Caco-2 (cell line): ENCODE measurements at regions not wholly inside any gene's neighbourhood (a gene's known extent, or its start where the extent isn't known, plus 50 kb on each side); places are given as distances from the start of the nearest gene placed in this dataset.

ENCODE experiments used
- BruUV-seq: library from RNA; stranded (reverse); fragments of 400-500 nt; replicated peaks from 2 replicates; lab custom pipeline; 2021; lab: Mats Ljungman, UMichigan
- CTCF ChIA-PET: fragments of 300-600 bp; sonication (Branson Sonifier 250); formaldehyde crosslinking; loops from one replicate; lab custom pipeline; 2022; ENCODE audit warnings: antibody characterized with exemption; lab: Charles Lee
- POLR2A ChIA-PET: fragments of 300-600 bp; sonication (Branson Sonifier 250); formaldehyde crosslinking; loops from one replicate; lab custom pipeline; 2022; ENCODE audit warnings: antibody characterized with exemption; lab: Charles Lee
- DNase-seq, 2 experiments: peaks; one replicate each; pipeline versions ENCODE4 v3.0.0 to v3.0.0-alpha.2; 2020 to 2022
- H3K27me3 ChIP-seq: replicated peaks from 2 replicates; pipeline ENCODE4 v1.6.0; 2011; ENCODE audit warnings: low read length; ENCODE audit not compliant: control insufficient read depth, insufficient read depth
- H3K36me3 ChIP-seq: 2 replicates; pipeline ENCODE4 v1.5.1; 2011; ENCODE audit warnings: low read length; ENCODE audit not compliant: control insufficient read depth, insufficient read depth
- H3K4me1 ChIP-seq: fragments of 250-450 bp; sonication (Bioruptor Pico); 2 replicates; pipeline ENCODE4 v1.5.1; 2020; ENCODE audit warnings: mild to moderate bottlenecking
- H3K4me3 ChIP-seq: 2 replicates; pipeline ENCODE4 v1.5.1; 2011; ENCODE audit warnings: low read depth, mild to moderate bottlenecking, control low read depth, low read length
- H3K9me3 ChIP-seq: fragments of 250-450 bp; sonication (Bioruptor Pico); 2 replicates; pipeline ENCODE4 v1.5.1; 2020; ENCODE audit warnings: mild to moderate bottlenecking, moderate library complexity
- H3K27ac Mint-ChIP-seq: one replicate; pipeline ENCODE4 v1.8.0; 2022; ENCODE audit warnings: mixed read lengths; ENCODE audit not compliant: unreplicated experiment
- H3K27me3 Mint-ChIP-seq: one replicate; pipeline ENCODE4 v1.8.0; 2022; ENCODE audit warnings: mixed read lengths; ENCODE audit not compliant: insufficient read depth, unreplicated experiment
- H3K36me3 Mint-ChIP-seq: one replicate; pipeline ENCODE4 v1.8.0; 2022; ENCODE audit warnings: mild to moderate bottlenecking, mixed read lengths; ENCODE audit not compliant: insufficient read depth, unreplicated experiment
- H3K4me1 Mint-ChIP-seq: one replicate; pipeline ENCODE4 v1.8.0; 2022; ENCODE audit warnings: low read depth, mixed read lengths; ENCODE audit not compliant: unreplicated experiment
- H3K4me3 Mint-ChIP-seq: one replicate; pipeline ENCODE4 v1.8.0; 2022; ENCODE audit warnings: mild to moderate bottlenecking, moderate library complexity, mixed read lengths; ENCODE audit not compliant: unreplicated experiment
- H3K9me3 Mint-ChIP-seq: one replicate; pipeline ENCODE4 v1.8.0; 2022; ENCODE audit warnings: mixed read lengths; ENCODE audit not compliant: unreplicated experiment
- CTCF ChIP-seq, 2 experiments: fragments of 200-600 bp in 1 of 2; IDR thresholded peaks; 1 replicate in 1 of 2; 2 replicates in 1 of 2; pipeline versions ENCODE4 v1.5.1 to v1.8.0; 2011 to 2022; ENCODE audit warnings: antibody characterized with exemption in 1 of 2, control low read depth in 1 of 2, inconsistent platforms in 1 of 2, low read depth in 1 of 2, low read length in 1 of 2, mild to moderate bottlenecking in 1 of 2, moderate library complexity in 1 of 2; ENCODE audit not compliant: insufficient read depth in 1 of 2, severe bottlenecking in 1 of 2, unreplicated experiment in 1 of 2
- intact Hi-C: fragments of 100-400 bp; cut with micrococcal nuclease; formaldehyde crosslinking; loops from one replicate; pipeline ENCODE4 v1.10.0; 2022; ENCODE audit not compliant: unreplicated experiment

GRCh38 chr2:144776766-144777165, 256.8 kb upstream of the ZEB2 start:
- Histone ChIP-seq H3K27me3 (no peaks in the 10 kb centered on the region), H3K9me3 (no peaks in the 10 kb centered on the region), H3K36me3 (no peaks in the 10 kb centered on the region), H3K4me1 (no peaks in the 10 kb centered on the region), H3K4me3 (no peak overlapping the region)
- no peaks in the 10 kb centered on the region for H3K36me3 Mint-ChIP-seq
- H3K4me1 Mint-ChIP-seq, result no peaks in the 10 kb centered on the region
- ChIA-PET CTCF (no interaction called here), POLR2A (no interaction called here)
- no peak overlapping the region for H3K4me3 Mint-ChIP-seq
- H3K9me3 Mint-ChIP-seq, result no peaks in the 10 kb centered on the region
- no peak for TF ChIP-seq CTCF (IDR thresholded peaks at IDR 0.05; ENCODE audit: insufficient read depth in 1 of 2, low read depth in 1 of 2, low read length in 1 of 2, severe bottlenecking in 1 of 2, unreplicated experiment in 1 of 2)
- no peak overlapping the region for H3K27ac Mint-ChIP-seq
- no peak for DNase-seq
- no TSS peak for BruUV-seq
- H3K27me3 Mint-ChIP-seq, result no peaks in the 10 kb centered on the region
- intact Hi-C loops, result no loop called here

- H3K4me3 Mint-ChIP-seq, result no peak overlapping the region
- ChIA-PET POLR2A (no interaction called here), CTCF (no interaction called here)
- intact Hi-C loops, result no loop called here
- no peaks in the 10 kb centered on the region for H3K4me1 Mint-ChIP-seq
- no peak for DNase-seq
- BruUV-seq, result no TSS peak
- no peaks in the 10 kb centered on the region for H3K9me3 Mint-ChIP-seq
- H3K27ac Mint-ChIP-seq, result no peak overlapping the region
- Histone ChIP-seq H3K9me3 (no peaks in the 10 kb centered on the region), H3K36me3 (no peaks in the 10 kb centered on the region), H3K4me3 (no peak overlapping the region), H3K4me1 (no peaks in the 10 kb centered on the region), H3K27me3 (no peaks in the 10 kb centered on the region; the same call in 1 of the 2 replicates)
- no peaks in the 10 kb centered on the region for H3K27me3 Mint-ChIP-seq
- H3K36me3 Mint-ChIP-seq, result no peaks in the 10 kb centered on the region
- no peak for TF ChIP-seq CTCF (IDR thresholded peaks at IDR 0.05; ENCODE audit: insufficient read depth in 1 of 2, low read depth in 1 of 2, low read length in 1 of 2, severe bottlenecking in 1 of 2, unreplicated experiment in 1 of 2)
Observed at GRCh38 chr2:144774809-144775208, 254.9 kb upstream of the ZEB2 start.

DNA sequence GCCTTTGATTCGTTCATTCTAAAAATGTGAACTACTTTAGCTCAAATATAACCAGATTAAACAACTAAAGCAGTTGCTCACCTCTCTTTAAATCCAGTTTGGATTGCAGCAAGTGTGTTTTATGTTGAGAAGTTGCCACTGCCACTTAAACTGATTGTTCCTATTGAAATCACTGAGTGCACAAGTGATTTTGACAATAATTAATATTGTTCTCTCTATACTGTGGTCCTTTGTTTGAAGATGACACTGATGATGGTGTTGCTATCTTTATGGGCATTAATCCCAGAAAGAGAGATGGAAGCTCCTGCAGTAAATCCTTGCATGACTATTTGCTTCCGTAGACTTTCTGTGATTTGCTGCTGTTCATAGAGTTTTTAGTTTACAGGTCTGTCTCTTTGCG, 251.4 kb upstream of the ZEB2 start:
- ChIA-PET CTCF (no interaction called here), POLR2A (no interaction called here)
- H3K27me3 ChIP-seq, result no peaks in the 10 kb centered on the region; the same call in 1 of the 2 replicates
- no peaks in the 10 kb centered on the region for H3K9me3 Mint-ChIP-seq
- no peak for TF ChIP-seq CTCF (IDR thresholded peaks at IDR 0.05; ENCODE audit: insufficient read depth in 1 of 2, low read depth in 1 of 2, low read length in 1 of 2, severe bottlenecking in 1 of 2, unreplicated experiment in 1 of 2)
- no peak overlapping the region for H3K4me3 ChIP-seq
- no peak overlapping the region for H3K27ac Mint-ChIP-seq
- H3K36me3 ChIP-seq, result no peaks in the 10 kb centered on the region
- no peaks in the 10 kb centered on the region for H3K27me3 Mint-ChIP-seq
- H3K4me1 Mint-ChIP-seq, result no peaks in the 10 kb centered on the region
- no peak overlapping the region for H3K4me3 Mint-ChIP-seq
- H3K36me3 Mint-ChIP-seq, result no peaks in the 10 kb centered on the region
- no peaks in the 10 kb centered on the region for H3K9me3 ChIP-seq
- intact Hi-C loops, result no loop called here
- no peak for DNase-seq
- BruUV-seq, result no TSS peak
- H3K4me1 ChIP-seq, result no peaks in the 10 kb centered on the region
